MM.1S (cell line): ENCODE measurements at regions not wholly inside any gene's neighbourhood (a gene's known extent, or its start where the extent isn't known, plus 50 kb on each side); places are given as distances from the start of the nearest gene placed in this dataset.

Experiments used
- DNase-seq: peaks from one replicate; pipeline ENCODE4 v3.0.0-alpha.2; 2015
- H2AFZ ChIP-seq: fragments of 300-600 bp; sonication (generic); 2 replicates; pipeline ENCODE4 v1.6.0; 2016; ENCODE audit warnings: antibody characterized with exemption, low read length
- H3F3A ChIP-seq: fragments of 300-600 bp; sonication (generic); 2 replicates; pipeline ENCODE4 v1.6.1; 2016; ENCODE audit warnings: mild to moderate bottlenecking, antibody characterized with exemption, low read length, moderate library complexity, mixed read lengths; ENCODE audit not compliant: insufficient read depth
- H3K27ac ChIP-seq: fragments of 300-600 bp; sonication (generic); 2 replicates; pipeline ENCODE4 v1.5.1; 2016; ENCODE audit warnings: mild to moderate bottlenecking, low read length
- H3K27me3 ChIP-seq: fragments of 300-600 bp; sonication (generic); replicated peaks from 2 replicates; pipeline ENCODE4 v1.6.0; 2016; ENCODE audit warnings: low read length; ENCODE audit not compliant: insufficient read depth
- H3K36me3 ChIP-seq: fragments of 300-600 bp; sonication (generic); replicated peaks from 2 replicates; pipeline ENCODE4 v1.6.1; 2016; ENCODE audit warnings: mild to moderate bottlenecking, low read length, mixed read lengths; ENCODE audit not compliant: insufficient read depth
- H3K4me1 ChIP-seq: fragments of 300-600 bp; sonication (generic); 2 replicates; pipeline ENCODE4 v1.6.1; 2016; ENCODE audit warnings: low read length, mixed read lengths
- H3K4me2 ChIP-seq: fragments of 300-600 bp; sonication (generic); 2 replicates; pipeline ENCODE4 v1.6.0; 2016; ENCODE audit warnings: low read depth, low read length
- H3K4me3 ChIP-seq: fragments of 300-600 bp; sonication (generic); 2 replicates; pipeline ENCODE4 v1.5.1; 2016; ENCODE audit warnings: low read length, mixed read lengths
- H3K79me2 ChIP-seq: fragments of 300-600 bp; sonication (generic); 2 replicates; pipeline ENCODE4 v1.6.1; 2016; ENCODE audit warnings: mixed run types, low read length, mixed read lengths
- H3K9ac ChIP-seq: fragments of 300-600 bp; sonication (generic); 2 replicates; pipeline ENCODE4 v1.6.1; 2016; ENCODE audit warnings: low read length, mixed read lengths
- H3K9me2 ChIP-seq: fragments of 300-600 bp; sonication (generic); replicated peaks from 2 replicates; pipeline ENCODE4 v1.6.1; 2016; ENCODE audit warnings: mild to moderate bottlenecking, low read length, mixed read lengths; ENCODE audit not compliant: insufficient read depth
- H3K9me3 ChIP-seq: fragments of 300-600 bp; sonication (generic); replicated peaks from 2 replicates; pipeline ENCODE4 v1.6.1; 2016; ENCODE audit warnings: mild to moderate bottlenecking, low read length, mixed read lengths; ENCODE audit not compliant: insufficient read depth
- H4K20me1 ChIP-seq: fragments of 300-600 bp; sonication (generic); 2 replicates; pipeline ENCODE4 v1.6.1; 2016; ENCODE audit warnings: mild to moderate bottlenecking, low read length, moderate library complexity, mixed read lengths; ENCODE audit not compliant: insufficient read depth
- EZH2 ChIP-seq: fragments of 300-600 bp; sonication (generic); optimal IDR thresholded peaks from 2 replicates; pipeline ENCODE3; 2017; ENCODE audit warnings: low read depth, mild to moderate bottlenecking, antibody characterized with exemption, low read length, mixed read lengths
- EZH2phosphoT487 ChIP-seq: fragments of 300-600 bp; sonication (generic); IDR thresholded peaks from 2 replicates; pipeline ENCODE4 v1.6.1; 2018; ENCODE audit warnings: antibody characterized with exemption, low read length
- TF ChIP-seq, protein P1 (sequence below): fragments of 300-600 bp; sonication (generic); IDR thresholded peaks from 2 replicates; pipeline ENCODE4 v1.5.1; 2016; ENCODE audit warnings: antibody characterized with exemption, low read length, mixed read lengths

DNA sequence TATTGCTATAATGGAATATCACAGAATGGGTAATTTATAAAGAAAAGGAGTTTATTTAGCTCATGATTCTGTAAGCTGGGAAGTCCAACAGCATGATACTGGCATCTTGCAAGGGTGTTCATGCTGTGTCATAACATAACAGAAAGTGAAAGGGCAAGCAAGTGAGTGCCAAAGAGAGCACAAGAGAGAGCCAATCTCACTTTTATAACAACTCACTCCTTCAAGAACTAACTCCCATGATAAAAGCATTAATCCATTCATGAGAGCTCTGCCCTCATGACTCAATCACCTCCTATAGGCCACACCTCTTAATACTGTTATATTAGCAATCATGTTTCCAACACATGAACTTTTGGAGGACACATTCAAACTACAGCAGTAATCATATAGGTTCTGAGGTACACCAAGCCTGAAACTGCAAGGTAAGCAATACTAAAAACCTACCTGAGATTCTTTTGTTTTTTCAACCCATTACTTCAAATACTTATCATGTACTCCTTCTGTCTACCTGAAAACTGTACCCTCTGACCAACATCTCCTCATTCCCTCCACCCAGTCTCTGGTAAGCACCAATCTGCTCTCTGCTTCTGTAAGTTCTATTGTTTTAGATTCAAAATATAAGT is 219.7 kb downstream of the MTERF1 start:
- Histone ChIP-seq H3K4me2 (no peak overlapping the region), H3K9me2 (no peaks in the 10 kb centered on the region), H3K36me3 (no peaks in the 10 kb centered on the region), H3K9me3 (no peaks in the 10 kb centered on the region), H2AFZ (no peak overlapping the region), H3F3A (no peaks in the 10 kb centered on the region), H3K27ac (no peak overlapping the region), H3K4me1 (no peaks in the 10 kb centered on the region), H3K9ac (no peak overlapping the region), H4K20me1 (no peaks in the 10 kb centered on the region), H3K79me2 (no peaks in the 10 kb centered on the region), H3K4me3 (no peak overlapping the region), H3K27me3 (no peaks in the 10 kb centered on the region)
- peak; percentile 26 for DNase-seq
- TF ChIP-seq, protein P1, sequence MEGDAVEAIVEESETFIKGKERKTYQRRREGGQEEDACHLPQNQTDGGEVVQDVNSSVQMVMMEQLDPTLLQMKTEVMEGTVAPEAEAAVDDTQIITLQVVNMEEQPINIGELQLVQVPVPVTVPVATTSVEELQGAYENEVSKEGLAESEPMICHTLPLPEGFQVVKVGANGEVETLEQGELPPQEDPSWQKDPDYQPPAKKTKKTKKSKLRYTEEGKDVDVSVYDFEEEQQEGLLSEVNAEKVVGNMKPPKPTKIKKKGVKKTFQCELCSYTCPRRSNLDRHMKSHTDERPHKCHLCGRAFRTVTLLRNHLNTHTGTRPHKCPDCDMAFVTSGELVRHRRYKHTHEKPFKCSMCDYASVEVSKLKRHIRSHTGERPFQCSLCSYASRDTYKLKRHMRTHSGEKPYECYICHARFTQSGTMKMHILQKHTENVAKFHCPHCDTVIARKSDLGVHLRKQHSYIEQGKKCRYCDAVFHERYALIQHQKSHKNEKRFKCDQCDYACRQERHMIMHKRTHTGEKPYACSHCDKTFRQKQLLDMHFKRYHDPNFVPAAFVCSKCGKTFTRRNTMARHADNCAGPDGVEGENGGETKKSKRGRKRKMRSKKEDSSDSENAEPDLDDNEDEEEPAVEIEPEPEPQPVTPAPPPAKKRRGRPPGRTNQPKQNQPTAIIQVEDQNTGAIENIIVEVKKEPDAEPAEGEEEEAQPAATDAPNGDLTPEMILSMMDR, result no peak
- TF ChIP-seq EZH2 (no peak), EZH2phosphoT487 (no peak)

DNA sequence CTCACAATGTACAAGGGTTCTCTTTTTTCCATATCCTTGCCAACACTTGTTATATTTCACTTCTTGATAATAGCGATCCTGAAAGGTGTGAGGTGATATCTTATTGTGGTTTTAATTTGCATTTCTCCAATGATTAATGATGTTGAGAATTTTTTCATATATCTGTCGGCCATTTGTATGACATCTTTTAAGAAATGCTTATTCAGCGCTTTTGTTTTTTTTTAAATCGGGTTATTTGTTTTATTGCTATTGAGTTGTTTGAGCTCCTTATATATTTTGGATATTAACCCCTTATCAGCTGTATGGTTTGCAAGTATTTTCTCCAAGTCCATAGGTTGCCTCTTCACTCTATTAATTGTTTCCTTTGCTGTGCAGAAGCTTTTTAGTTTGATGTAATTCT is 218.8 kb downstream of the MTERF1 start:
- H3K4me1 ChIP-seq, result no peaks in the 10 kb centered on the region
- H3K4me2 ChIP-seq, result no peak overlapping the region
- no peaks in the 10 kb centered on the region for H3K9me2 ChIP-seq
- H3K27me3 ChIP-seq, result no peaks in the 10 kb centered on the region
- no peak overlapping the region for H3K4me3 ChIP-seq
- no peaks in the 10 kb centered on the region for H3K9me3 ChIP-seq
- no peak for DNase-seq
- no peak overlapping the region for H3K27ac ChIP-seq
- H3F3A ChIP-seq, result no peaks in the 10 kb centered on the region
- H3K36me3 ChIP-seq, result no peaks in the 10 kb centered on the region
- H3K79me2 ChIP-seq, result no peaks in the 10 kb centered on the region
- H4K20me1 ChIP-seq, result no peaks in the 10 kb centered on the region
- no peak overlapping the region for H2AFZ ChIP-seq
- no peak overlapping the region for H3K9ac ChIP-seq
- TF ChIP-seq, protein P1, result no peak
- TF ChIP-seq EZH2phosphoT487 (no peak), EZH2 (no peak)

GRCh38 chr7:91668217-91668616 is 212.3 kb downstream of the MTERF1 start:
- H3K9ac ChIP-seq, result no peak overlapping the region
- no peaks in the 10 kb centered on the region for H4K20me1 ChIP-seq
- no peak overlapping the region for H3K27ac ChIP-seq
- no peak overlapping the region for H3K4me2 ChIP-seq
- H3K4me1 ChIP-seq, result no peaks in the 10 kb centered on the region
- H3K9me3 ChIP-seq, result no peaks in the 10 kb centered on the region
- H2AFZ ChIP-seq, result no peak overlapping the region
- H3K4me3 ChIP-seq, result no peak overlapping the region
- H3K36me3 ChIP-seq, result no peaks in the 10 kb centered on the region
- no peaks in the 10 kb centered on the region for H3F3A ChIP-seq
- no peaks in the 10 kb centered on the region for H3K79me2 ChIP-seq
- H3K27me3 ChIP-seq, result no peaks in the 10 kb centered on the region
- TF ChIP-seq, protein P1, result no peak
- no peak for TF ChIP-seq EZH2
- TF ChIP-seq EZH2phosphoT487, result no peak
- DNase-seq, result no peak
- H3K9me2 ChIP-seq, result no peaks in the 10 kb centered on the region
